DMS114 treated with DMSO at 0.1 percent for 48 hours (cell line): ENCODE measurements at regions not wholly inside any gene's neighbourhood (a gene's known extent, or its start where the extent isn't known, plus 50 kb on each side); places are given as distances from the start of the nearest gene placed in this dataset.

ENCODE experiments used
- DNase-seq: peaks from one replicate; lab custom pipeline; 2025; ENCODE audit not compliant: unreplicated experiment; lab: John Stamatoyannopoulos, UW

DNA sequence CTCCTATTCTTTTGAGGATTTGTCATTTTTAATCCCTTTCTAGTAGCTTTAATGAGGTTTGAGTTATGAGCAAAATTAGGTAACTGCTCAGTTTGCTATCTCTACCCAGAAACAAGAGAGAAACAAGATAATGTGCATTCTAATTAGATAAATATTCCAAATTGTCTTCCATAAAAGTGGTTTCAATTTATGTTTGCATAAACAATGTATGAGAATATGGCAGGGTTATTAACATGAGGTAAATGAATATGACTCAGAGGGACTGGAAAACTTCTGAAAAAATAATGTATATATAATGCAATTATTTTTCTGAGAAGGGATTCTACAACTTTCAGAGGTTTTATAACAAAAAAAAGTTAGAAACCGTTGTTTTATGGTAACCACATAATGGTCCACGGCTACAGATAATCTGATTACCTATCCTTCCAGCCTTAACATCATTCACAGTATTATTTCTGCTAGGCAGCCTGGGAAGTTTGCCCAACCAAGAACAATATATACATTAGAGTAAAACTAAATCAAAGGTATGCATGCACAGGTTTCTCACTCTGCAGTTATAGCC lies 101.2 kb downstream of the CRPPA start:
- no peak for DNase-seq

DNA sequence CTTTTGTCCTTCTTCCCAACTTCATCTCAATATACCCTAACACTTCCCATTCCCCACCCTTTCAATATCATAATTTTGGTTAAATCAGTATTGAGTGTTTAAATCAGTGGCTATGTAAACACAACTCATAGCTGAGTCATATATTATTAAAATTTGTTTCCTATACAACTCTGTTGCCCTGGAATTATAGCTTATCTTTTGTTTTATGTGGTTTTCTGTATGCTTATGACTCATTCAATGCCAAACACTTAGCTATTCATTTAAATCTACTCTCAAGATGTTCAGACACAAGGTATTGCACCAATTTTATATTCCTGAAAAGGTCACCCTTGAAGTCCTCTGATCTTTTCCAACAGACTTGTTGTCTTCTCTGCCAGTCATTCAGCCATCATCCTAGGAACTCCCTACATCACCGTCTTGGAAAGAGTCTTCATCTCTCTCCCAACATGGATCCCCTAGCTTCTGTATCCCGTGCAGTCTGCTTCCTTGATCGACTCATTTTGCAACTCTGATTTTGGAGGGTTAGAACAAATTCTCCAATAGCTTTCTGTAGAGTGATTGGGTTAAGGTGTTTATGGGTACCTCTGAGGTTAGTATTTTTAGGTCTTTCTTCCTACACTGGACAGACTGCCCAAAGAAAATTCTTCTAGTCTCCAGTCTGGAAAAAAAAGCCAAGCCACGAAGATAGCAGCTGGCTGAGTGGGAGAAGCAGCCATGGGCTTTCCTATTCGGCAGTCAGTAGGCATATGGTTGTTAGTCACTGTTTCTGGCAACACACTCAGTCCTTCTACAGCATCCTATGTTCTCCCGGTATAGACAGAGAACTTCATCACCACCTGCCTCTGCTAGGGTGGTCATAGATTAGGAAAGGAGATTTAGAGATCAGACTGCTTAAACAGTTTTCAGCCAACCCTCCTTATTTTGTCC lies 102.1 kb downstream of the CRPPA start:
- no peak for DNase-seq

DNA sequence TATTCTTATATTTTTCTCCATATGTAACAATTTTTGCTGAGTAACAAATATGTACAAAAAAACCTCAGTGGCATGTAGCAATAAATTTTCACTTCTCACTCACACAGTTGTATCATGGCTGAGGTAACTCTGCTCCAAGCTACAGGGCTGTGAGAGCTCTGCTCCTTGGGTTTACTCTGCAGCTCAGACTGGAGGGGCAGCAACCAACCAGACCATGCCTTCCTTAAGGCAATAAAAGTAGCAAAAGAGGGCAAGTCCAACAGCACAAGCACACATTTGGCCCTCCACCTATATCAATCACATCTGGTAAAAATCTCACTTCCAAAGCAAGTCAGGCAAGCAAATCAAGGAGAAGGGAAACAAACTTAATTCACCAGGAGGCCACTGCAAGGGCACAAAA lies 102.9 kb downstream of the CRPPA start:
- no peak for DNase-seq

DNA sequence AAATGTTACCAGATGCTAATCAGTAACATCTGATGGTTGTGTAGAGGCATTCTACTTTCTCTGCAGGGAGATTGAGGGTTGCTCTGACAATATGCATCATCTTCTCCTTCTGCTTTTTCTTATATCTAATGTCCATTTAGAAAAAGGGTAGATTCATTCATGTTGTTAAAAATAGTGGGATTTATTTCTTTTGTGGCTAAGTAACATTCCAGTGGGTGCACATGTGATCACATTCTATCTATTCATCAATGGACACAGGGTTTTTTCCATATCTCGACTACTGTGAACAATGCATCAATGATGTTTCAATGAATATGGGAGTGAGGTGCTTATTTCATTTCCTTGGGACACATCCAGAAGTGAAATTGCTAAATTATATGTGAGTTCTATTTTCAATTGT lies 103.9 kb downstream of the CRPPA start:
- DNase-seq = no peak

DNA sequence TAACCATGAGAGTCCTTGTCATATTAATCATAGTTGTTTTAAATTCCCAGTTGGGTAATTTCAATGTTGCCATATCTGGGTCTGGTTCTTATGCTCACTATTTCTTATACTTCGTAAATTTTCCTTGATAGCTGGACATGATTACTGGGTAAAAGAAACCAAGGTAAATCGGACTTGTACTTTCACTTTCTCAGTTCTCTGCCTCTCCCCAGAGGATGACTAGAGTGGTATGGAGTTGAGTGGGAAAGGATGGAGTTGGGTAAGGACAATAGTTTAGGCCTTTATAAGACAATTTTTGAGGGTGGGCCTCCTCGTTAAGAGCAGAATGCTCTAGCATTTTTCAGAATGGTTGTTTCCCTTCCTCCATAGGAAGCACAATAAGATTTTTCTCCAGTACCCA lies 106.1 kb downstream of the CRPPA start:
- no peak for DNase-seq

DNA sequence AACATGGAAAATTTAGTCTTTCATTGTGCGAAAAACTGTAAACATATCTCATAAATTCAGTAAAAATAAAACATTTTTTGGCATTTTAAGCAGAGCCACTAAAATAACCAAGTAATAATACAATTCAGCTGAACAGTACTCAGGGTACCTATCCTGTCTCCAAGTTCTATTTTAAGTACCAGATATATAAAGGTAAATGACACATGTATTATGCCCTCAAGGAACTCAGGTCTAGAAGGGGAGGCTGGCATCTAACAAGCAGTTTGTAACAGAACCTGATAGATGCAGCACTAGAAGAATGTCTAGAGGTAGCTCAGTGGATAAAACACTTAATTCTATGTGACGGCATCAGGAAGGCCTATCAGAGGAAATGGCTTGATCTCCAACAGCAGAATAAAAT lies 112.2 kb downstream of the CRPPA start:
- DNase-seq = no peak

DNA sequence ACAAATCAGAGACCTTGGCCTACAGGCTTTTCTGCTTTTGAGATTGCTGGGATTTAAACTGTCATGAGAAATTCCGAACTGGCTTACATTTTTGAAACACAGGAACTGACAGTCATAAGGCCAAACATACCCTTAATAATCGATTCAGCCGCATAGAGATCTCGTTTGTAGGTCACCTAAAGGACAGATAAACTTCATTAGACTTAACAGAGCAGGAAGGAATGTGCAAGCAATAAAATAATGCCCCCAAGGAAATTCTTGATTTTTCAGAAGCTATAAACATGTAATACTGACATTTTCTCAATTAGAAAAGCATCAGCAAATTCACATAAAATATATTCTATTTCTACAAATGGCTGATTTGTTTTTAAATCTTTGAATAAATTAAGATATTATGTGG lies 120.0 kb downstream of the CRPPA start:
- DNase-seq = no peak

DNA sequence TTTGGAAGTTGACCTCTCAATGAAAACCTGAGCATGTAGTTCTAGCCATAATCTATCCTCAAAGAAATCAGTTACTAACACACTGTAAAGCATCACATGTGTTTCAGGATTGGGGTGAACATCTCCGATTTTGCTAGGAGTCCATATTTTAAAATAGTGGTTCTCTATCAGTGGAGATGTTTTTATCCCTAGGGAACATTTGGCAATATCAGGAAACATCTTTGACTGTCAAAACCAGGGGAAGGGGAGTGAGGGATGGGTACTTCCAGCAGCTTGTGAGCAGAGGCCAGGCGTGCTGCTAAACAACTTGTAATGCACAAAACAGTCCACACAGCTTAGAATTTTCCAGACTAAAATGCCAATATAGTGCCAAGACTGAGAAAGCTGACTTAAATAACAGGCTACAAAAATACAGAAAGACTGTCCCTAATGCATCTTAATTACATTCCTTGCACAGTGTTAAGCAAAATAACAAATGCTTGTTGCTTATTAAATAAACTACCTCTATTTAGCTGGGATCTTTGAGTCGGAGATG lies 120.9 kb downstream of the CRPPA start:
- DNase-seq = no peak

DNA sequence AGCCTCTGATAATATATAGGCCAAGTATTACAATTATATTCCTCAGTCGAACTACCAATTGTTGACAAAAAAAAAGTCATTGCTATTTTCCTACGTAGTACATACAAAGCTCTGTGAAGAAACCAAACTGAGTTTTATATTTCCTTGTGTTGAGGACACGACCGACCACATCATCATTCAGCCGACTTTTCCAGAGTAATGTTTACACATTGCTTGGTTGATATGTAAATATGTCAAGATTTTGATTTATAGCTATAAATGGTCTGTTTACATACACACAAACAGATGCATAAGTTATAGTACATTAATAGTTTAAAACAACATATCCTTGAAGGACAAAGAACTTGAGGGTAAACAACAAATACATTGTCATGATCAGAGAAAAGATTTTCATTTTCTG lies 121.5 kb downstream of the CRPPA start:
- DNase-seq = no peak

DNA sequence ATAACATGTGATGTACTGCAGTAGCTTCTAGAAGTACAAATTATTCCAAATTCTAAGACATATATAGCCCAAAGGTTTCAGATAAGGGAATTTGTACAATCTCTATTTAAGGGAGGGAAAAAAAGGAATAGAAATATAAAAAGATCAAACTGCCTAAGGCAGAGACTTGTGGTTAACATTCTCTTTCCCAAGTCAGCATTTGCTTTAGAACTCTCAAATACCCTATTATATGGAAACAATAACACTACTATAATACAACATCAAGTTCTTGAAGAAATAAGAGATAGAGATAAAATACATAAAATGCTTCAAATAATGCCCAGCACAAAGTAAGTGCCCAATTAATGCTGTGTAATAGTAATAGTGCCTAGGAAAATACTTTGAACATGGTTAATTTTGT lies 123.1 kb downstream of the CRPPA start:
- DNase-seq = no peak

DNA sequence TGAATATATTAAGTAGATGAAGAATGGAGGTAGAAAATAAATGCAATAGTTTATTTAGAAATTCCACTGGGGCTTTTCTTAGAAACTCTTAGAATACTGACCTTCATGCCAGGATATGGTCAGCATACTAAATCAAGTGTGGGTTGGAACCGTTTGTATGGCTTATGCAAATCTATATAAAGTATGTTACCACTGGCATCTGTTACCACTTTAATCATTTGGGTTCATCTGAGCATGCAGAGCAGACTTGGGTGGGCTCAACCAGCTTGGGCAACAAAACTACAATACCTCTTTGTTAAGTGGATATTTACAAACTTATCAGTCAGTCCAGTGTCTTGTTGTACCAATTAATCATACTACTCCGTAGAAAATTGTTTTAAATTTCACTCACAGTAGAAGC lies 125.8 kb downstream of the CRPPA start:
- DNase-seq = no peak

DNA sequence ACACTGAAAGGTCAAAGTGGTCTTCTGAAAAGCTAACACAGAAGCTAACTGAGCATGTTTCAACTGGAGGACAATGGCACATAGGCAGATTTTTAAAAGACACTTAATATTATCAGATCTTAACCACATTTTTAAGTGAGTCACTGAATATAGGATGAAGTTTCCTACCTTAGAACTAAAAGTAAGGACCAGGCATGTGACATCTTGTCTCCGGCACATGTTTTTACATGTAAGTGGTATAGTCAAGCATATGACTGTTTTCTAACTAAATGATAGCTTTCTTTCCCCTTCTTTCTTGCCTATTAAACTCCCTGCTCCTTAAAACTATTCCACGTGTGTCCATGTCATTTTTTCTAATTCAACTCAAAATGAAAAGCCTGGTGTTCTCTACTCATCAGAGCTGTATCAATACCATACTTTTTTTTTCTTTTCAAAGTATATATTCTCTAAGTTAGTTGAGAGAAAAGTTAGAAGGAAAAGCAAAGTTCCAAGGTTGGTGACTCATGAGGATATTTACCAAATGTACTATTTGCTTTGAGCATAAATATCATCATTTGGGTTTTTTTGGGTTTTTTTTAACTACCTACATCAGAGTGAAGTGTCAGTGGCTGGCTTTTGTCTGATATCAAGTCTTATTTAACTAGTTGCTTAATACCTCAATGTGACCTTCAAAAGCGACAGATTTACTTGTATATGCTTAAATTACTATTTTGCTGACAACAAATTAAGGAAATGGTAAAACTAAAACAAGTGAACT lies 127.5 kb downstream of the CRPPA start:
- DNase-seq = no peak

DNA sequence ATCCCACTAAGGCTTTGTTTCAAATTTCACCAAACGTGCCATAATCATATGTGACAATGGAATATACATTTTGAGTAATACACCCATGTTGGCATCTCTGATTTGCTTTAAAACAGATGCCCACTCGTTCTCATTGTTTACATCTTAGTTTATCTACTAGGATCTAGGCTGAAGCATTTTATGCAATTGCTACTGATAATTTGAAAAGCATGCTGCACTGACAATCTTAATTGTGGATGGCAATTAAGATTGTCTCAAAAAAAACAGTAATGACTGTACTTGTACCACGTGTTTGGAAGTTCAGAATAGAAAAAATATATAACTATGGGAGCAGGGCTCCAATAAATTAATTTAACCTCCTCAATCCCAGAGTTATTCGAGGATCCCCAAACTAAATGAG lies 136.8 kb downstream of the CRPPA start:
- no peak for DNase-seq

DNA sequence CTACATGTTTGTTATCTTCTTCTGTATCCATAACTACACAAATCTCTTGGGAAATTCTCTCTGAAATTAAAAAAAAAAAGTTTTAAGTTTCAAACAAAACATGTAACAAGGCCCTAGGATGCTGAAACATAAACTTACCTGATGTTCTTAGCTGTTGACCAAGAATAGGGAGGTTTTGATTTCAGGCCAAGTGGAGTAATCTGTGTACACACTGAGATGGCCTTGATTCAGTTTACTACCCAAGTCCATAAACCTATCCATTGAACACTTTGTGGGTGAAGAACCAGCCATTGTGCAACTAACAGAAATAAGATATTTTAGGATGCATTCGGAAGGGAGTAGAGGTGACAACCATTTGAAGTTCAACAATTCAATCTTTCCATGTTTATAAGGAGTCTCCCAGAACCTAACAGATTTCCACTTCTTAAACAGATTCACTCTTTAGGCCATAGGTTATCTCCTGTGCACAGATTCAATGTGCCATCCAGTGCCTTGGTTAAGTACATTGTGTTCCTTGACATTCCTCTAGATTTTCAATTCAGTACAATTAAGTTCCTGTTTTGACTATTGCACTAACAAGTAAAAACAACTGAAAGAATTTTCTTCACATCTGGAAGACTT lies 143.1 kb downstream of the CRPPA start:
- no peak for DNase-seq

DNA sequence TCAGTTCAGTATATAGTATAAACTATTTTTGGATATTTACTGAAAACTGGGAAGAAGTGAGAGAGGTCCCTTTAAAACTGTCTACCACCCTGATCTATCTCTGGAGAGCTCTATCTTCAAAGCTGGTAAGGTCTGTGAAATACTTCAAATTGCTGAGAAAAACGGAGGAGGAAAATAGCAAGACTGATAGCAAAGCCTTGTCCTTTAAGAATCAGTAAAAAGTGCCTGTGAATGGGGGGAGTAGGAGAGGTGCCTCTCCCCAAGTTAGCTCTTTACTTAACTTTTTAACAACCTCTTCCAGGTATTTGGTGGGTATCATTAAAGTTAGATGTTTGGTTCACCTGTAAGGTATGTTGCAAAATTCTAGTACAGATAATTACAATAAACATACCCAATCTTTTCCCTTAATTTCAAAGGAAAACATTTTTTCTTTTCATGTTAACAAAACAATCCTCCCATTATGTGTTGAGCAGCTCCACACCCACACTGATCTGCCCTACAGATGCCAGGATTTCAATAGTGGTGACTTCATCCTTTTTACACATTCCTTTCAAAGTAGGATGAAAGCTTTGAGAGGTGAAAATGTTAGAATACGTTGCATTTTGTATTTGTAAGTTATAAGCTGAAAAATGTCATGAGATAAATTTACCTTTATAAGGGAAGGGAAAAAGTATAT lies 149.2 kb downstream of the CRPPA start:
- no peak for DNase-seq

DNA sequence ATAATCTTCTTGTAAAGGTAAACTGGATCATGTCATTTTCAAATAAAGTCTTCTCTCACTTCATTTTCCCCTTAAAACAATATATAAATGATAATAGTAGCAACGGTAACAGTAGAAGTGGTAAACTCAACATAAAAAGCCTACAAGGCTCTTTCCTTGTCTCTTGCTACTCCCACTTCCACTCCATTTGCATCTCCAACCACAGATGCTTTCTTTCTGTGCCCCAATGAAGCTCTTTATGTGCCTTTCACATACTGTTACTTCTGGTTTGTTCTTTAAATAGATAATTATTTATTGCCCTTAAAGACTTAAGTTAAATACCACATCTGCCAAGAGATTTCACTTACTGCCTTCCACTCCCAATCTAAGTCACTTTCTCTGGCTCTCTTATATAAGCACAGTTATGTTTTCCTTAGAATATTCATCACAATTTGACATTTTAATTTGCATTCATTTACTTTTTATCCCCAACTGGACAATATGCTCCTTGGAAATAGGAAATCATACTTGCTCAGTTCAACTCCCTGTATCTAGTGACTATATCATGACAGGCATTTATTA lies 149.9 kb downstream of the CRPPA start:
- DNase-seq = no peak

DNA sequence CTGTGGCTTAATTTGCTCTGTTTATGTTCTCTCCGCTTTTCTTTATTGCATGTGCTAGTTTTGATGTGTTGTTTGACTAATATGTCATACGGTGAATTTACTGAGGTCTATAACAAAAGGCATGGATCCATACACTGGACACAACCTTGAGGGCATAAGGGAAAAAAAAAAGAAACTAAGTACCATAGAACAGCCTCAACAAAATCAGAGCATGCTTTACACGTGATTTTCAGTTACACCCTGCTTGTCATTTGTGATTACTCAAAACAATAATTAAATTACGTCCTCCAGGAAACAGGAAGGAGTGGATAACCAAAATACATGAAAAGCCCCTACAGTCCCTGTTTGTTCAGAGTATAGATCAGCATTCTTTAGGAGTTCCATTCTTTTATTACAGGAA lies 150.5 kb downstream of the CRPPA start:
- no peak for DNase-seq

DNA sequence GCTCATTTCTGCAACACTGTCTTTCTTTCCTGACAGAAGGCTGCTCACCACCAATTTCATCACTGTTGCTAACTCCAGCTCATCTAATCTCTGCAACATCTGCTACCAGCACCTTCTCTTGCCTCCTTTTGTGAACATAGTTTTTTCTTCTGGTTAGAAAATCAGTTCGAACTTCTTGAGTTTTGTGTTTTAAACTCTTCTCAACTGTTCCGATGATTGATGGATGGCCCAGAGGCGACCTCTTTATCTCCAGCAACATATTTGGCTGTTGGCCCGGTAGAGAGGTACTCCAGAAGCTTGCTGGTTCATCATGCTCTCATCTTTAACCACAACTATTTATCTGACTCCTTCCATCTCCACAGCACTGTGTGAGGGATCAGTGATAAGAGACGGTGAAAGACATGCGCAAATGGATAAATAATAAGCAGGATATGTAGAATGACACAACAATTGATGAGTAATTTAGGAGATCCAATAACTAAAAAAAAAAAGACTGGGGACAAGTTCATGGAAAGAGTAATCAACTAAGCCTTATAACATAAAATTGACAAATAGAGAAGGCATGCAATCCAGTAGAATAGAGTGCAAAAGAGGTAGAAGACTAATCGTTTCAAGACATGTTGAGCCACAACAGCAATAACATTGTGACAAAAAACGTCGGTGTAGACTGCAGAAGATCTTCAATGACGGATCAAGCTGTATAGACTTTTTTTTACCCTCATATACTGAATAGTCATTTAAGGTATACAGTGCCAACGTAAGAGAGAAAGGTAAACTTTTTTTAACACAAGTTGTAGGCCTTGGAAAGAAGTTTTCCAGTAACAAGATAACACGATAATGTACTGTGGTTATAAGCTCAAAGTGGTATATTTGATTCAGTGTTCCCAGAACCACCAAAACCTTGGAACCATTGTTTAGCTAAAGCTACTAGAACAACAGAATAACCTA lies 152.2 kb downstream of the CRPPA start:
- no peak for DNase-seq
